ENCODE measurements at regions not wholly inside any gene's neighbourhood (a gene's known extent, or its start where the extent isn't known, plus 50 kb on each side); places are given as distances from the start of the nearest gene placed in this dataset.
A peak's percentile ranks its signal among the peaks of the same experiment; 100 is the strongest.

GRCh38 chr9:31390403-31391025, 993.9 kb upstream of the ACO1 start:
- WGBS (ENCODE audit: insufficient coverage): 74% methylated on average over 4 of the region's 5 CpGs
- Mint-ChIP-seq H3K9me3 (peaks cover 3 to 4% of the 10 kb centered on the region in 2 donors), H3K27ac (no peak overlapping the region), H3K4me3 (no peak overlapping the region), H3K36me3 (no peaks in the 10 kb centered on the region), H3K4me1 (no peaks in the 10 kb centered on the region), H3K27me3 (ENCODE audit: low read depth in 2 of 2) (no peaks in the 10 kb centered on the region)
- TF ChIP-seq CTCF (IDR thresholded peaks at IDR 0.05): no peak
- Histone ChIP-seq H3K36me3 (ENCODE audit: control insufficient read depth, insufficient read depth, low read length) (no peaks in the 10 kb centered on the region), H3K4me1 (ENCODE audit: control insufficient read depth, insufficient read depth, low read length) (no peaks in the 10 kb centered on the region), H3K4me3 (ENCODE audit: low read length) (no peak overlapping the region), H3K27me3 (ENCODE audit: control insufficient read depth, insufficient read depth, low read length) (no peaks in the 10 kb centered on the region), H3K27ac (ENCODE audit: low read length) (no peak overlapping the region), H3K9me3 (ENCODE audit: control insufficient read depth, insufficient read depth, low read length) (no peaks in the 10 kb centered on the region)
- intact Hi-C loops (cut with micrococcal nuclease): no loop called here
- ATAC-seq: no peak
- DNase-seq: peak in 1 of 2 donors; percentile 3

- Histone ChIP-seq H3K4me1 (ENCODE audit: control insufficient read depth, insufficient read depth, low read length) (no peaks in the 10 kb centered on the region), H3K4me3 (ENCODE audit: low read length) (no peak overlapping the region), H3K27ac (ENCODE audit: low read length) (no peak overlapping the region), H3K36me3 (ENCODE audit: control insufficient read depth, insufficient read depth, low read length) (no peaks in the 10 kb centered on the region), H3K27me3 (ENCODE audit: control insufficient read depth, insufficient read depth, low read length) (no peaks in the 10 kb centered on the region), H3K9me3 (ENCODE audit: control insufficient read depth, insufficient read depth, low read length) (no peaks in the 10 kb centered on the region)
- H3K36me3 Mint-ChIP-seq: no peaks in the 10 kb centered on the region
- H3K27ac Mint-ChIP-seq: no peak overlapping the region
- TF ChIP-seq CTCF (IDR thresholded peaks at IDR 0.05): no peak
- ATAC-seq (no peak), DNase-seq (no peak)
- H3K27me3 Mint-ChIP-seq (ENCODE audit: low read depth in 2 of 2): no peaks in the 10 kb centered on the region
- peaks cover 5 to 6% of the 10 kb centered on the region in 2 donors for H3K9me3 Mint-ChIP-seq
- intact Hi-C loops (cut with micrococcal nuclease): no loop called here
- H3K4me3 Mint-ChIP-seq: no peak overlapping the region
- no peaks in the 10 kb centered on the region for H3K4me1 Mint-ChIP-seq
Observed at GRCh38 chr9:31393240-31393639, 991.2 kb upstream of the ACO1 start.

GRCh38 chr9:31394015-31394473, 990.4 kb upstream of the ACO1 start:
- H3K4me3 ChIP-seq (ENCODE audit: low read length): no peak overlapping the region
- intact Hi-C loops (cut with micrococcal nuclease): no loop called here
- H3K27ac Mint-ChIP-seq: no peak overlapping the region
- H3K27ac ChIP-seq (ENCODE audit: low read length): no peak overlapping the region
- no peak for TF ChIP-seq CTCF (IDR thresholded peaks at IDR 0.05)
- no peaks in the 10 kb centered on the region for H3K36me3 Mint-ChIP-seq
- WGBS (ENCODE audit: insufficient coverage): 75% methylated on average over 2 of the region's 2 CpGs
- H3K4me3 Mint-ChIP-seq: no peak overlapping the region
- H3K36me3 ChIP-seq (ENCODE audit: control insufficient read depth, insufficient read depth, low read length): no peaks in the 10 kb centered on the region
- H3K4me1 Mint-ChIP-seq: no peaks in the 10 kb centered on the region
- H3K4me1 ChIP-seq (ENCODE audit: control insufficient read depth, insufficient read depth, low read length): no peaks in the 10 kb centered on the region
- H3K27me3 Mint-ChIP-seq (ENCODE audit: low read depth in 2 of 2): no peaks in the 10 kb centered on the region
- DNase-seq (no peak), ATAC-seq (no peak)
- H3K9me3 Mint-ChIP-seq: peaks cover 6% of the 10 kb centered on the region in 2 donors
- no peaks in the 10 kb centered on the region for H3K27me3 ChIP-seq (ENCODE audit: control insufficient read depth, insufficient read depth, low read length)
- H3K9me3 ChIP-seq (ENCODE audit: control insufficient read depth, insufficient read depth, low read length): no peaks in the 10 kb centered on the region

GRCh38 chr9:31412081-31412480, 972.4 kb upstream of the ACO1 start:
- H3K36me3 ChIP-seq (ENCODE audit: control insufficient read depth, insufficient read depth, low read length): no peaks in the 10 kb centered on the region
- H3K27me3 ChIP-seq (ENCODE audit: control insufficient read depth, insufficient read depth, low read length): no peaks in the 10 kb centered on the region
- Mint-ChIP-seq H3K27me3 (ENCODE audit: low read depth in 2 of 2) (no peaks in the 10 kb centered on the region), H3K36me3 (peaks cover 9% of the 10 kb centered on the region), H3K4me1 (no peaks in the 10 kb centered on the region), H3K27ac (no peak overlapping the region), H3K9me3 (peaks cover 7 to 8% of the 10 kb centered on the region in 2 donors), H3K4me3 (no peak overlapping the region)
- H3K4me1 ChIP-seq (ENCODE audit: control insufficient read depth, insufficient read depth, low read length): no peaks in the 10 kb centered on the region
- no peak overlapping the region for H3K27ac ChIP-seq (ENCODE audit: low read length)
- intact Hi-C loops (cut with micrococcal nuclease): no loop called here
- no peak for TF ChIP-seq CTCF (IDR thresholded peaks at IDR 0.05)
- no peak overlapping the region for H3K4me3 ChIP-seq (ENCODE audit: low read length)
- no peaks in the 10 kb centered on the region for H3K9me3 ChIP-seq (ENCODE audit: control insufficient read depth, insufficient read depth, low read length)
- no peak for DNase-seq
- ATAC-seq: no peak
